T-helper 17 cell (primary cell): ENCODE measurements at regions not wholly inside any gene's neighbourhood (a gene's known extent, or its start where the extent isn't known, plus 50 kb on each side); places are given as distances from the start of the nearest gene placed in this dataset.

Experiments
- ATAC-seq: fragments of 150-1000 bp; cut with Tn5 transposase; 2 replicates; pipeline ENCODE4 v1.10.0; 2021; ENCODE audit warnings: mild to moderate bottlenecking, moderate library complexity
- DNase-seq, 3 donors: peaks; one replicate each; pipeline versions ENCODE4 v3.0.0 to v3.0.0-alpha.2; 2020 to 2021
- H3K9me3 ChIP-seq: one replicate; pipeline ENCODE4 v1.7.0; 2013; ENCODE audit warnings: low read length, mild to moderate bottlenecking; ENCODE audit not compliant: control insufficient read depth, poor library complexity, severe bottlenecking
- H3K27ac Mint-ChIP-seq: one replicate; pipeline ENCODE4 v1.8.0; 2022; ENCODE audit warnings: mild to moderate bottlenecking, moderate library complexity, mixed read lengths
- H3K27me3 Mint-ChIP-seq: one replicate; pipeline ENCODE4 v1.8.0; 2022; ENCODE audit warnings: mixed read lengths
- H3K36me3 Mint-ChIP-seq: one replicate; pipeline ENCODE4 v1.8.0; 2022; ENCODE audit warnings: low read depth, mixed read lengths
- H3K4me1 Mint-ChIP-seq: one replicate; pipeline ENCODE4 v1.8.0; 2022; ENCODE audit warnings: mild to moderate bottlenecking, mixed read lengths
- H3K4me3 Mint-ChIP-seq: one replicate; pipeline ENCODE4 v1.8.0; 2022; ENCODE audit warnings: mild to moderate bottlenecking, moderate library complexity, mixed read lengths

- no peak overlapping the region for H3K27ac Mint-ChIP-seq
- no peaks in the 10 kb centered on the region for H3K9me3 ChIP-seq
- ATAC-seq (no peak), DNase-seq (no peak)
- no peaks in the 10 kb centered on the region for H3K36me3 Mint-ChIP-seq
- H3K4me1 Mint-ChIP-seq, result no peaks in the 10 kb centered on the region
- no peak overlapping the region for H3K4me3 Mint-ChIP-seq
- no peaks in the 10 kb centered on the region for H3K27me3 Mint-ChIP-seq
Observed at GRCh38 chr1:82263396-82263795, 462.7 kb downstream of the ADGRL2 start.

GRCh38 chr1:82260666-82261065 is 459.9 kb downstream of the ADGRL2 start:
- no peaks in the 10 kb centered on the region for H3K27me3 Mint-ChIP-seq
- no peak overlapping the region for H3K4me3 Mint-ChIP-seq
- no peak for DNase-seq
- H3K9me3 ChIP-seq, result no peaks in the 10 kb centered on the region
- ATAC-seq, result no peak
- H3K27ac Mint-ChIP-seq, result no peak overlapping the region
- H3K4me1 Mint-ChIP-seq, result no peaks in the 10 kb centered on the region
- no peaks in the 10 kb centered on the region for H3K36me3 Mint-ChIP-seq

GRCh38 chr1:82260051-82260450 is 459.3 kb downstream of the ADGRL2 start:
- ATAC-seq (no peak), DNase-seq (no peak)
- Mint-ChIP-seq H3K27me3 (no peaks in the 10 kb centered on the region), H3K4me3 (no peak overlapping the region), H3K27ac (no peak overlapping the region), H3K4me1 (no peaks in the 10 kb centered on the region), H3K36me3 (no peaks in the 10 kb centered on the region)
- H3K9me3 ChIP-seq, result no peaks in the 10 kb centered on the region

- Mint-ChIP-seq H3K36me3 (no peaks in the 10 kb centered on the region), H3K4me3 (no peak overlapping the region), H3K27ac (no peak overlapping the region), H3K4me1 (no peaks in the 10 kb centered on the region), H3K27me3 (no peaks in the 10 kb centered on the region)
- ATAC-seq (no peak), DNase-seq (no peak)
- H3K9me3 ChIP-seq, result no peaks in the 10 kb centered on the region
Observed at GRCh38 chr1:82258887-82259286, 458.2 kb downstream of the ADGRL2 start.

GRCh38 chr1:82246050-82246449 is 445.3 kb downstream of the ADGRL2 start:
- no peaks in the 10 kb centered on the region for H3K36me3 Mint-ChIP-seq
- no peak overlapping the region for H3K4me3 Mint-ChIP-seq
- no peaks in the 10 kb centered on the region for H3K4me1 Mint-ChIP-seq
- no peaks in the 10 kb centered on the region for H3K27me3 Mint-ChIP-seq
- no peak for ATAC-seq
- no peak for DNase-seq
- H3K9me3 ChIP-seq, result no peaks in the 10 kb centered on the region
- H3K27ac Mint-ChIP-seq, result no peak overlapping the region

- Mint-ChIP-seq H3K36me3 (no peaks in the 10 kb centered on the region), H3K4me1 (no peaks in the 10 kb centered on the region), H3K4me3 (no peak overlapping the region), H3K27ac (no peak overlapping the region), H3K27me3 (no peaks in the 10 kb centered on the region)
- no peaks in the 10 kb centered on the region for H3K9me3 ChIP-seq
- ATAC-seq, result no peak
- no peak for DNase-seq
Observed at GRCh38 chr1:82245345-82246014, 444.7 kb downstream of the ADGRL2 start.

- H3K27ac Mint-ChIP-seq, result no peak overlapping the region
- H3K36me3 Mint-ChIP-seq, result no peaks in the 10 kb centered on the region
- H3K4me1 Mint-ChIP-seq, result no peaks in the 10 kb centered on the region
- H3K4me3 Mint-ChIP-seq, result no peak overlapping the region
- DNase-seq, result no peak
- no peaks in the 10 kb centered on the region for H3K27me3 Mint-ChIP-seq
- H3K9me3 ChIP-seq, result no peaks in the 10 kb centered on the region
- ATAC-seq, result no peak
Observed at GRCh38 chr1:82240571-82240970, 439.8 kb downstream of the ADGRL2 start.

- Mint-ChIP-seq H3K27me3 (no peaks in the 10 kb centered on the region), H3K4me3 (no peak overlapping the region), H3K36me3 (no peaks in the 10 kb centered on the region)
Observed at GRCh38 chr1:82230667-82231066, 429.9 kb downstream of the ADGRL2 start.

GRCh38 chr1:82227306-82228095 is 426.8 kb downstream of the ADGRL2 start:
- no peak overlapping the region for H3K27ac Mint-ChIP-seq
- no peak overlapping the region for H3K4me3 Mint-ChIP-seq
- H3K4me1 Mint-ChIP-seq, result no peaks in the 10 kb centered on the region

More at GRCh38 chr1:82230667-82231066, 429.9 kb downstream of the ADGRL2 start:
- no peak for DNase-seq
- Mint-ChIP-seq H3K4me1 (no peaks in the 10 kb centered on the region), H3K27ac (no peak overlapping the region)
- H3K9me3 ChIP-seq, result no peaks in the 10 kb centered on the region
- no peak for ATAC-seq

GRCh38 chr1:82226186-82226505 is 425.4 kb downstream of the ADGRL2 start:
- Mint-ChIP-seq H3K36me3 (no peaks in the 10 kb centered on the region), H3K27ac (no peak overlapping the region), H3K4me1 (no peaks in the 10 kb centered on the region), H3K4me3 (no peak overlapping the region), H3K27me3 (no peaks in the 10 kb centered on the region)
- DNase-seq (no peak), ATAC-seq (no peak)
- no peaks in the 10 kb centered on the region for H3K9me3 ChIP-seq

More at GRCh38 chr1:82227306-82228095, 426.8 kb downstream of the ADGRL2 start:
- H3K9me3 ChIP-seq, result no peaks in the 10 kb centered on the region
- DNase-seq (no peak), ATAC-seq (no peak)
- Mint-ChIP-seq H3K27me3 (no peaks in the 10 kb centered on the region), H3K36me3 (no peaks in the 10 kb centered on the region)

- Mint-ChIP-seq H3K27me3 (no peaks in the 10 kb centered on the region), H3K36me3 (no peaks in the 10 kb centered on the region), H3K4me3 (no peak overlapping the region), H3K4me1 (no peaks in the 10 kb centered on the region), H3K27ac (no peak overlapping the region)
- DNase-seq, result no peak
- no peak for ATAC-seq
- no peaks in the 10 kb centered on the region for H3K9me3 ChIP-seq
Observed at GRCh38 chr1:82225421-82226185, 424.9 kb downstream of the ADGRL2 start.

GRCh38 chr1:82223091-82223490 is 422.4 kb downstream of the ADGRL2 start:
- no peaks in the 10 kb centered on the region for H3K9me3 ChIP-seq
- Mint-ChIP-seq H3K27ac (no peak overlapping the region), H3K27me3 (no peaks in the 10 kb centered on the region), H3K36me3 (no peaks in the 10 kb centered on the region), H3K4me3 (no peak overlapping the region), H3K4me1 (no peaks in the 10 kb centered on the region)
- DNase-seq (no peak), ATAC-seq (no peak)

GRCh38 chr1:82221721-82222120 is 421.0 kb downstream of the ADGRL2 start:
- DNase-seq (no peak), ATAC-seq (no peak)
- Mint-ChIP-seq H3K4me1 (no peaks in the 10 kb centered on the region), H3K4me3 (no peak overlapping the region), H3K36me3 (no peaks in the 10 kb centered on the region), H3K27ac (no peak overlapping the region), H3K27me3 (no peaks in the 10 kb centered on the region)
- H3K9me3 ChIP-seq, result no peaks in the 10 kb centered on the region
